ENCODE measurements at regions not wholly inside any gene's neighbourhood (a gene's known extent, or its start where the extent isn't known, plus 50 kb on each side); places are given as distances from the start of the nearest gene placed in this dataset.
"Not testable (repeated sequence)": the region's sequence is repeated elsewhere in the genome, so short reads cannot be mapped to it uniquely, and the experiment has no call there.

DNA sequence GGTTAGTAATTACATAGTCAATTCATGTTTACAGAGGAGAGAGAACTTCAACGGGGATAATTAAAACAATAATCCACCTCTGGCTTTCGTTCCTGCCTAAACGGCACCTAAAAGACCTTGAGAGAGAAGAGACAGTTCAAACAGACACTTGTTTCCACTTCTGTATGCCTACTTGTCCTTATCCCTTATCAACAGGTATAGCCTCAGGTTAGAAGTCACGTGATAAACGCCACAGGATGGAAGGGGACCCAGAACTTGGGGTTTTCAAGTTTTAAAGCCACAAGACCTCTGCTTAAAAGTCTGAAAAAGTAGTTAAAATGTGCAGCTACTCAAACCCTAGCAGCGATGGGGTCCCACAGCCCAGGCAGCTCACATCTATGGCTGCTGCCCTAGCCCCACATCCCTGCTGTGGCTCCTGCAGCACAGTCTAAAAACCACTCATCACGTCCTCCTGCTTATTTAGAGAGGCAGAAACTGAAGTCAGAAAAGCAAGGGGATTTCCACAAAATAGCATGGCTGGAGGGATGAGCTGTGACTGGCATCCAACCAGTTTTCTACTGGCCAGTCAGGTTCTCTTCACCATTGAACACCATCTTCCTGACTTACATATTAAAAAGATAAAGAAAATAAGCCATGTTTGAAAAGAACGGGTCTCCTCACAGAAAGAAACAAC, 51.2 kb upstream of the SEC16B start:
- no peak for ATAC-seq
- intact Hi-C loops (cut with DNase I) = no loop called here
- DNase-seq (ENCODE audit: missing footprints) = no peak

DNA sequence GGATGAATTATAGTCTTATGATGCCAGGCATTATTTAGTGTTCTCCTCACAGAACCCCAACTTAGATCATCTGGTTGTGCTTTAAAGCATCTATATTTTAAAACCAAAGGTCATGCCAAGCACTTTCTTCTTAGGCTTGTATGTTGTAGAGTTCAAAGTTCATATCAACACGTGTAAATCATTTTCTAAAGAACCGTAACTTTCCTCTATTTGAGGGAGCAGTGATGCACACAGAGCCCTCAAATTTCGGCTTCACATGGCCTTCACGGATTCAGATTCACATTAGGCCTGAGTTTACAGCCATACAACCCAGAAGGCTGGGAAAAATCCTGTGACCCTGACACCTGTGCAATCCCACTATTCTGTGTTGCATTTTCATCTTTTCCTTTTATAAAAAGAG, 52.1 kb upstream of the SEC16B start:
- DNase-seq (ENCODE audit: missing footprints) (no peak), ATAC-seq (no peak)
- intact Hi-C loops (cut with DNase I) = no loop called here

DNA sequence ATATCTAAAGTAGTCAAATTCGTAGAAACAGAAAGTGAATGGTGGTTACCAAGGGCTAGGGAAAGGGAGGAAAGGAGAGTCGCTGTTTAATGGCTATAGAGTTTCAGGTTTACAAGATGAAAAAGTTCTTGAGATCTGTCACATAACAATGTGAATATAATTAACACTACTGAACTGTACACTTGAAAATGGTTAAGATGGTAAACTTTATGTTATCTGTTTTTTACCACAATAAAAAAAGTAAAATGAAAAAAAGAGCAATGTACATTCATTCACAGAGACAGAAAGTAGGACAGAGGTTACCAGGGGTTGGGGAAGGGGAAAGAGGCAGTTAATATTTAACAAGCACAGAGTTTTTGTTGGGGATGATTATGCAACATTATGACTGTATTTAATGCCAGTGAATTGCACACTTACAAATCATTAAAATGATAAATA, 53.3 kb upstream of the SEC16B start:
- intact Hi-C loops (cut with DNase I) = no loop called here
- ATAC-seq (no peak), DNase-seq (ENCODE audit: missing footprints) (no peak)

- intact Hi-C loops (cut with DNase I) = no loop called here
- ATAC-seq (no peak), DNase-seq (ENCODE audit: missing footprints) (no peak)
Observed at GRCh38 chr1:178024504-178024903, 54.6 kb upstream of the SEC16B start.

DNA sequence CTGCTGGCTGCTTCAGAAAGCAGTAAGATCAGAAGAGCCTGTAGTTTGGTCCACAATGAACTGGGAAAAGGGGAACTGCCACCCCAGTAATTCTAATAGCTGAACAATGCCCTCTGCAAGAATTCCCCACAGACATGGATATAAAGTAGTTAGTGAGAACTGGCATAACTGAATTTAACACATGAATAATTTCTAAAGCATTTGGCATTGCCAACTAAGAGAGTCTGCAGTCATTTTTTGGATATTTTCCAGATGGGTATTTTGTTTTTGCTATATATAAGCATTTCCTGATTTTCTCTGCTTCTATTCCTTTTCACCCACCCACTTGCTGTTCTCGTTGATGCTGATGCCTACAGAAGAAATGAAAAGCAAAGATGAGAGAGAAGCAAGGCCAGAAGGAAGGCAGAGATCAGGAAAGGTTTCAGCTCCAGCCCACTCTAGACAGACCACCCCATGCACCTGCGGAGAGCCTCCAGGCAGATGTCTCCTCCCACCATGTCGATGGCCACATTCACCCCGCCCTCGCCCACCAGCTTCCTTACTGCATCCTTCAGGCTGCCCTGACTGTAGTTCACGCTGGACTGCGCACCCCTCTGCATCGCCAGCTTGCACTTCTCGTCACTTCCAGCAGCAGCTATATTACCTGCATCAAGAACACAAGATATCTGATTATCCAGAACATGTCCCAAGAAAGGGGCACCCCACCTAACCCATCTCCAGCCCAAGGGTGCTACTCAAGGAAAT, 55.9 kb upstream of the SEC16B start:
- ATAC-seq (no peak), DNase-seq (ENCODE audit: missing footprints) (no peak)
- intact Hi-C loops (cut with DNase I) = no loop called here

GRCh38 chr1:178028841-178029481, 59.1 kb upstream of the SEC16B start:
- peak; percentile 63 for ATAC-seq
- no peak for DNase-seq (ENCODE audit: missing footprints)
- intact Hi-C loops (cut with DNase I) = no loop called here

DNA sequence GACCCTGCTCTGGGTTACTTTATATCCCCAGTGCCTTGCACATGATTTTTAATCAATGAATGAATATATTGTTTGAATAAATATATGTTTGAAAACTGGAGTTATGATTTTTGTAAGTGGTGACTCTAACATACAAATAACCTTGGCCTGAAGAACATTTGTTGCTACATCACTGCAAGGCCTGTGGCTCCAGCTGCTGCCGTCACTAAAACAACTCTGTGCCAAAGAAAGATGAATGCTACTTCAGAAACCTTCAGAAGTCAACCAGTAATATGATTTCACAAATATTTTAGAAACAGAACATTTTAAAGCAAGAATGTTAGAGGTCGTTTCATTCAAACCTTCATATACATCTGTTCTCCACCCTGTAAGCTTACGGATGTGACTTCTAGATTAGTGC, 60.6 kb upstream of the SEC16B start:
- no peak for DNase-seq (ENCODE audit: missing footprints)
- intact Hi-C loops (cut with DNase I) = loop anchor here (2.0 to 5.0 kb wide), 2 partner anchors 162 to 252 kb away; no protein-coding TSS in a partner anchor
- no peak for ATAC-seq

GRCh38 chr1:178031856-178032320, 62.0 kb upstream of the RASAL2 start:
- intact Hi-C loops (cut with DNase I) = loop anchor here (2.0 to 5.0 kb wide), 2 partner anchors 160 to 251 kb away; no protein-coding TSS in a partner anchor
- peak; percentile 70 for ATAC-seq
- peak; percentile 86 for DNase-seq (ENCODE audit: missing footprints)

GRCh38 chr1:178033019-178033418, 60.9 kb upstream of the RASAL2 start:
- ATAC-seq (no peak), DNase-seq (ENCODE audit: missing footprints) (no peak)
- intact Hi-C loops (cut with DNase I) = loop anchor here (5.0 kb wide), 1 partner anchor 159 kb away; no protein-coding TSS in a partner anchor

DNA sequence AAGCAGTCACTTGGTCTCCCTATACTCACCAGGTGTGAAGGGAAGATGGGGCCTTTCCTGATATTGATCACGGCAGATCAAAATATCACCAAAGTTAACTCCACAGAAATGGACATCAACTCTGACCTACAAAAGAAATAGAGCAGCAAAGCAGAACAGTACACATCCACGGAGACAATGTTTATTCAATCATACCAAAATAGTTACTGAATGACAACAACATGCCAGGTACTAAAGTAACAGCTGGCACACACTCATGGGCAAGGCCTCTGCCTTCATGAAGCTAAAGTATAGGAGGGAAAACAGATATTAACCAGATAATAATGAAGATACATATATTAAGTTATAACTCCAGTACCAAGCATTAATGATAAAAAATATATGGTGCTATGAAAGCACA, 59.2 kb upstream of the RASAL2 start:
- peak; percentile 27 for ATAC-seq
- DNase-seq (ENCODE audit: missing footprints) = no peak
- intact Hi-C loops (cut with DNase I) = loop anchor here (5.0 kb wide), 1 partner anchor 158 kb away; no protein-coding TSS in a partner anchor

- no peak for ATAC-seq
- intact Hi-C loops (cut with DNase I) = loop anchor here (2.0 kb wide), 1 partner anchor 59 kb away; the partner anchor contains the start of gene RASAL2
- DNase-seq (ENCODE audit: missing footprints) = no peak
Observed at GRCh38 chr1:178036090-178036489, 57.8 kb upstream of the RASAL2 start.

- intact Hi-C loops (cut with DNase I) = loop anchor here (1.0 to 2.0 kb wide), 2 partner anchors 21 to 57 kb away; partner anchors contain the start of gene RASAL2
- ATAC-seq (peak; percentile 97), DNase-seq (ENCODE audit: missing footprints) (peak; percentile 94)
Observed at GRCh38 chr1:178037510-178038253, 56.2 kb upstream of the RASAL2 start.

DNA sequence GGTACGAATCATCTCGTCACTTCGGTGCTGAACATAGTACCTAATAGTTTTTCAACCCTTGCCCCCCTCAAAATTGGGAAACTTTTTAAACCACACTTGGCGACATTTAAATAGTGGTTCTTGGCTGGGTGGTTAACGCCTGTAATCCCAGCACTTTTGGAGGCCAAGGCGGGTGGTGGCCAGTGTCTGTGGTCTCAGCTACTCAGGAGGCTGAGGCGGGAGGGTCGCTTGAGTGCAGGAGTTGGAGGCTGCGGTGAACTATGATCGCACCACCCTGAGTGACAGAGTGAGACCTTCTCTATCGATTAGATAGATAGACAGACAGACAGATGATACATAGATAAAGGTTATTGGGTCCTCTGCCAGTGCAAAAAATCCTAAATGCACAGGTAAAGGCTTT, 55.5 kb upstream of the RASAL2 start:
- intact Hi-C loops (cut with DNase I) = loop anchor here (1.0 kb wide), 1 partner anchor 20 kb away; no protein-coding TSS in a partner anchor
- ATAC-seq (no peak), DNase-seq (ENCODE audit: missing footprints) (no peak)

GRCh38 chr1:178039891-178040290, 54.0 kb upstream of the RASAL2 start:
- intact Hi-C loops (cut with DNase I) = no loop called here
- ATAC-seq (no peak), DNase-seq (ENCODE audit: missing footprints) (no peak)

GRCh38 chr1:178043940-178044339, 50.0 kb upstream of the RASAL2 start:
- ATAC-seq; intact Hi-C loops (cut with DNase I); DNase-seq (ENCODE audit: missing footprints): not testable (repeated sequence)
